HepG2 (cell line): ENCODE measurements at regions not wholly inside any gene's neighbourhood (a gene's known extent, or its start where the extent isn't known, plus 50 kb on each side); places are given as distances from the start of the nearest gene placed in this dataset.

ENCODE experiments used
- ATAC-seq: fragments of 200-7000 bp; cut with Tn5 transposase; 3 replicates; pipeline ENCODE4 v1.9.1; 2020; ENCODE audit warnings: mild to moderate bottlenecking, moderate library complexity
- BruUV-seq: library from RNA; stranded (reverse); fragments of 400-500 nt; replicated peaks from 2 replicates; lab custom pipeline; 2021; lab: Mats Ljungman, UMichigan
- CTCF ChIA-PET: fragments of 300-600 bp; formaldehyde crosslinking; extraction: SDS; loops from one replicate; lab custom pipeline; 2021; ENCODE audit warnings: low total read pairs, inconsistent platforms, low intra/inter-chr PET ratio; lab: Yijun Ruan, JAX
- POLR2A ChIA-PET: fragments of 350-600 bp; sonication (Branson Sonifier 250); formaldehyde crosslinking; loops from one replicate; lab custom pipeline; 2020; ENCODE audit warnings: antibody characterized with exemption, inconsistent platforms; lab: Yijun Ruan, JAX
- DNase-seq: peaks from one replicate; pipeline ENCODE4 v3.0.0-alpha.2; 2015; ENCODE audit warnings: low spot score
- FAIRE-seq: peaks from 3 replicates; lab custom pipeline; 2011; peaks lifted over from hg19 to GRCh38; lab: Jason Lieb, UNC
- H2AFZ ChIP-seq: one replicate; pipeline ENCODE4 v1.6.1; 2011; ENCODE audit warnings: low read length, inconsistent platforms
- H3K27ac ChIP-seq: fragments of 300-600 bp; 3 replicates; pipeline ENCODE4 v1.8.0; 2011; ENCODE audit warnings: mixed run types, mild to moderate bottlenecking, mixed read lengths, low read length, inconsistent platforms; ENCODE audit not compliant: insufficient read depth; ENCODE audit errors: extremely low read length
- H3K27me3 ChIP-seq, 2 experiments: fragments of 200-600 bp in 1 of 2; 2 replicates in 1 of 2; 3 replicates in 1 of 2; pipeline versions ENCODE4 v1.6.0 to v1.8.0; 2011; ENCODE audit warnings: low read length in 2 of 2, mild to moderate bottlenecking in 2 of 2, moderate library complexity in 2 of 2, inconsistent platforms in 1 of 2; ENCODE audit not compliant: insufficient read depth in 2 of 2, control insufficient read depth in 1 of 2
- H3K36me3 ChIP-seq, 2 experiments: fragments of 200-600 bp in 1 of 2; replicated peaks in 1 of 2; 2 replicates in 1 of 2; 3 replicates in 1 of 2; pipeline versions ENCODE4 v1.5.1 to v1.8.0; 2011; ENCODE audit warnings: low read length in 2 of 2, inconsistent platforms in 1 of 2; ENCODE audit not compliant: insufficient read depth in 2 of 2, control insufficient read depth in 1 of 2
- H3K4me1 ChIP-seq: 2 replicates; pipeline ENCODE4 v1.5.1; 2012; ENCODE audit warnings: low read length, inconsistent platforms; ENCODE audit not compliant: insufficient read depth
- H3K4me2 ChIP-seq: 2 replicates; pipeline ENCODE4 v1.6.0; 2011; ENCODE audit warnings: low read depth, low read length, inconsistent platforms
- H3K4me3 ChIP-seq, 3 experiments: fragments of 200-600 bp in 1 of 3; sonication (generic), shearing (Covaris generic) in 1 of 3; replicated peaks in 1 of 3; 2 replicates each; pipeline ENCODE4 v1.5.1; 2011 to 2016; ENCODE audit warnings: low read length in 3 of 3, inconsistent platforms in 2 of 3, low read depth in 2 of 3, mild to moderate bottlenecking in 2 of 3, control low read depth in 1 of 3, mixed read lengths in 1 of 3; ENCODE audit not compliant: insufficient read depth in 1 of 3
- H3K79me2 ChIP-seq: one replicate; pipeline ENCODE4 v1.6.1; 2011; ENCODE audit warnings: low read length, inconsistent platforms; ENCODE audit not compliant: insufficient read depth
- H3K9ac ChIP-seq: 2 replicates; pipeline ENCODE4 v1.6.0; 2011; ENCODE audit warnings: mild to moderate bottlenecking, low read depth, low read length, inconsistent platforms; ENCODE audit not compliant: insufficient read depth
- H3K9me3 ChIP-seq: 2 replicates; pipeline ENCODE4 v1.5.1; 2012; ENCODE audit warnings: mild to moderate bottlenecking, low read length
- H4K20me1 ChIP-seq: 2 replicates; pipeline ENCODE4 v1.6.0; 2011; ENCODE audit warnings: inconsistent platforms, mild to moderate bottlenecking, low read length, moderate library complexity; ENCODE audit not compliant: insufficient read depth
- HDAC6 ChIP-seq: fragments of 200-600 bp; sonication (generic); IDR thresholded peaks from 2 replicates; pipeline ENCODE4 v1.7.0; 2017; ENCODE audit warnings: mild to moderate bottlenecking, antibody characterized with exemption, low read length, low read depth
- JUN ChIP-seq: sonication (generic); formaldehyde crosslinking; IDR thresholded peaks from 2 replicates; pipeline ENCODE4 v1.4.0; 2020; ENCODE audit warnings: mild to moderate bottlenecking, missing genetic modification reagents
- MYNN ChIP-seq: sonication (generic); formaldehyde crosslinking; IDR thresholded peaks from 2 replicates; pipeline ENCODE4 v1.4.0; 2020; ENCODE audit warnings: mild to moderate bottlenecking, low read depth, missing genetic modification reagents
- SMC3 ChIP-seq: IDR thresholded peaks from 2 replicates; pipeline ENCODE4 v1.6.1; 2011; ENCODE audit warnings: low read length, improper control_type of control experiment
- ZBTB20 ChIP-seq: sonication (generic); formaldehyde crosslinking; IDR thresholded peaks from 2 replicates; pipeline ENCODE4 v1.8.1; 2023; ENCODE audit warnings: missing genetic modification reagents, low read depth, mild to moderate bottlenecking, borderline replicate concordance
- ZFP90 ChIP-seq: sonication (generic); formaldehyde crosslinking; IDR thresholded peaks from 2 replicates; pipeline ENCODE4 v1.8.0; 2022; ENCODE audit warnings: missing genetic modification reagents, mild to moderate bottlenecking, inconsistent platforms, borderline replicate concordance
- ZNF138 ChIP-seq: sonication (generic); formaldehyde crosslinking; IDR thresholded peaks from 2 replicates; pipeline ENCODE4 v1.5.0; 2020; ENCODE audit warnings: mild to moderate bottlenecking, low read depth, missing genetic modification reagents
- ZNF354B ChIP-seq: sonication (generic); formaldehyde crosslinking; IDR thresholded peaks from 2 replicates; pipeline ENCODE4 v1.8.0; 2022; ENCODE audit warnings: mild to moderate bottlenecking, missing genetic modification reagents
- ZZZ3 ChIP-seq: sonication (generic); formaldehyde crosslinking; IDR thresholded peaks from 2 replicates; pipeline ENCODE4 v1.4.0; 2020; ENCODE audit warnings: missing genetic modification reagents, mild to moderate bottlenecking, borderline replicate concordance
- WGBS: methylation state at CpG from one replicate; pipeline ENCODE4 v1.1.6; 2017; ENCODE audit warnings: low lambda C conversion rate; 5-methylcytosine and 5-hydroxymethylcytosine counted together
- in situ Hi-C: cut with HindIII; loops from 2 replicates; pipeline ENCODE4 v1.10.0; 2017; ENCODE audit warnings: low pct_unique_long_range_greater_than_20kb; ENCODE audit not compliant: extremely low pct_ligation_motif_present
- intact Hi-C: fragments of 100-400 bp; cut with micrococcal nuclease; formaldehyde crosslinking; loops from one replicate; pipeline ENCODE4 v1.10.0; 2022; ENCODE audit not compliant: unreplicated experiment
- TF ChIP-seq, protein P1 (sequence below): sonication (generic); formaldehyde crosslinking; conservative IDR thresholded peaks from 2 replicates; pipeline ENCODE4 v1.8.1; 2023; ENCODE audit warnings: missing genetic modification reagents
- TF ChIP-seq, protein P2 (sequence below): sonication (generic); formaldehyde crosslinking; IDR thresholded peaks from 2 replicates; pipeline ENCODE4 v1.4.0; 2020; ENCODE audit warnings: mild to moderate bottlenecking, missing genetic modification reagents

DNA sequence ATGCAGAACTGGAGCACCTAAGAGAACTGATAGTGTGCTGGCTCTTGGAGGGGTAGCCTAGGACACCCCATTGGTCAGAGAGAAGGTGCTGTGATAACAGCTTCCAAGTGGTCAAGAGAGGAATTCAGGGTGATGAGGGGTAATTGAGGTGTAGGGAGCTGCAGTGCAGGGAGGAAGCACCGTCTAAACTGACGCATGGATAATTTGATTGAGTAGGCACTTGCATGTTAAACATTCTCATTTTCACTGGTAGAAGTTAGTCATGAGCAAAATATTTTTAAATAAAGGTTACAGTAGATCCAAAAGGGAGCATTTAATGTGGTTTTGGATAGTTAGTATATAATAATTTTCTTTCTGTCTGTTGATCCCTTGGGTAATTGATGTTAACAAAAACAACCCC lies 155.1 kb upstream of the TCF4 start:
- CTCF ChIA-PET = no interaction called here
- ATAC-seq = no peak
- TF ChIP-seq ZNF138 (CRISPR knock-in tag) (no peak), MYNN (no peak), HDAC6 (no peak), ZZZ3 (CRISPR knock-in tag) (no peak), ZFP90 (CRISPR knock-in tag) (no peak), SMC3 (no peak), ZNF354B (no peak), JUN (CRISPR knock-in tag) (no peak), ZBTB20 (no peak)
- TF ChIP-seq, protein P1, sequence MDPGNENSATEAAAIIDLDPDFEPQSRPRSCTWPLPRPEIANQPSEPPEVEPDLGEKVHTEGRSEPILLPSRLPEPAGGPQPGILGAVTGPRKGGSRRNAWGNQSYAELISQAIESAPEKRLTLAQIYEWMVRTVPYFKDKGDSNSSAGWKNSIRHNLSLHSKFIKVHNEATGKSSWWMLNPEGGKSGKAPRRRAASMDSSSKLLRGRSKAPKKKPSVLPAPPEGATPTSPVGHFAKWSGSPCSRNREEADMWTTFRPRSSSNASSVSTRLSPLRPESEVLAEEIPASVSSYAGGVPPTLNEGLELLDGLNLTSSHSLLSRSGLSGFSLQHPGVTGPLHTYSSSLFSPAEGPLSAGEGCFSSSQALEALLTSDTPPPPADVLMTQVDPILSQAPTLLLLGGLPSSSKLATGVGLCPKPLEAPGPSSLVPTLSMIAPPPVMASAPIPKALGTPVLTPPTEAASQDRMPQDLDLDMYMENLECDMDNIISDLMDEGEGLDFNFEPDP = no peak
- TF ChIP-seq, protein P2, sequence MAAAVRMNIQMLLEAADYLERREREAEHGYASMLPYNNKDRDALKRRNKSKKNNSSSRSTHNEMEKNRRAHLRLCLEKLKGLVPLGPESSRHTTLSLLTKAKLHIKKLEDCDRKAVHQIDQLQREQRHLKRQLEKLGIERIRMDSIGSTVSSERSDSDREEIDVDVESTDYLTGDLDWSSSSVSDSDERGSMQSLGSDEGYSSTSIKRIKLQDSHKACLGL = no peak
- TF ChIP-seq, all 625 proteins: peak for 0
- H3K27me3 ChIP-seq = no peaks in the 10 kb centered on the region
- no peak overlapping the region for H3K27ac ChIP-seq
- H2AFZ ChIP-seq = no peak overlapping the region
- WGBS = 43% methylated on average over 2 of the region's 2 CpGs
- H3K4me2 ChIP-seq = no peak overlapping the region
- BruUV-seq = no TSS peak
- no peaks in the 10 kb centered on the region for H4K20me1 ChIP-seq
- no peak overlapping the region for H3K9ac ChIP-seq
- no peaks in the 10 kb centered on the region for H3K36me3 ChIP-seq
- no peak overlapping the region for H3K4me3 ChIP-seq
- H3K4me1 ChIP-seq = no peaks in the 10 kb centered on the region
- peaks cover 78% of the 10 kb centered on the region for H3K9me3 ChIP-seq
- DNase-seq (no peak), FAIRE-seq (no peak)
- POLR2A ChIA-PET = no interaction called here
- intact Hi-C loops (no loop called here), in situ Hi-C loops (no loop called here)
- H3K79me2 ChIP-seq = no peaks in the 10 kb centered on the region
